Caco-2 (cell line): ENCODE measurements at regions not wholly inside any gene's neighbourhood (a gene's known extent, or its start where the extent isn't known, plus 50 kb on each side); places are given as distances from the start of the nearest gene placed in this dataset.
"Not testable (repeated sequence)": the region's sequence is repeated elsewhere in the genome, so short reads cannot be mapped to it uniquely, and the experiment has no call there.

Experiments
- BruUV-seq: library from RNA; stranded (reverse); fragments of 400-500 nt; replicated peaks from 2 replicates; lab custom pipeline; 2021; lab: Mats Ljungman, UMichigan
- CTCF ChIA-PET: fragments of 300-600 bp; sonication (Branson Sonifier 250); formaldehyde crosslinking; loops from one replicate; lab custom pipeline; 2022; ENCODE audit warnings: antibody characterized with exemption; lab: Charles Lee
- POLR2A ChIA-PET: fragments of 300-600 bp; sonication (Branson Sonifier 250); formaldehyde crosslinking; loops from one replicate; lab custom pipeline; 2022; ENCODE audit warnings: antibody characterized with exemption; lab: Charles Lee
- DNase-seq, 2 experiments: peaks; one replicate each; pipeline versions ENCODE4 v3.0.0 to v3.0.0-alpha.2; 2020 to 2022
- H3K27me3 ChIP-seq: replicated peaks from 2 replicates; pipeline ENCODE4 v1.6.0; 2011; ENCODE audit warnings: low read length; ENCODE audit not compliant: control insufficient read depth, insufficient read depth
- H3K36me3 ChIP-seq: 2 replicates; pipeline ENCODE4 v1.5.1; 2011; ENCODE audit warnings: low read length; ENCODE audit not compliant: control insufficient read depth, insufficient read depth
- H3K4me1 ChIP-seq: fragments of 250-450 bp; sonication (Bioruptor Pico); 2 replicates; pipeline ENCODE4 v1.5.1; 2020; ENCODE audit warnings: mild to moderate bottlenecking
- H3K4me3 ChIP-seq: 2 replicates; pipeline ENCODE4 v1.5.1; 2011; ENCODE audit warnings: low read depth, mild to moderate bottlenecking, control low read depth, low read length
- H3K9me3 ChIP-seq: fragments of 250-450 bp; sonication (Bioruptor Pico); 2 replicates; pipeline ENCODE4 v1.5.1; 2020; ENCODE audit warnings: mild to moderate bottlenecking, moderate library complexity
- H3K27ac Mint-ChIP-seq: one replicate; pipeline ENCODE4 v1.8.0; 2022; ENCODE audit warnings: mixed read lengths; ENCODE audit not compliant: unreplicated experiment
- H3K27me3 Mint-ChIP-seq: one replicate; pipeline ENCODE4 v1.8.0; 2022; ENCODE audit warnings: mixed read lengths; ENCODE audit not compliant: insufficient read depth, unreplicated experiment
- H3K36me3 Mint-ChIP-seq: one replicate; pipeline ENCODE4 v1.8.0; 2022; ENCODE audit warnings: mild to moderate bottlenecking, mixed read lengths; ENCODE audit not compliant: insufficient read depth, unreplicated experiment
- H3K4me1 Mint-ChIP-seq: one replicate; pipeline ENCODE4 v1.8.0; 2022; ENCODE audit warnings: low read depth, mixed read lengths; ENCODE audit not compliant: unreplicated experiment
- H3K4me3 Mint-ChIP-seq: one replicate; pipeline ENCODE4 v1.8.0; 2022; ENCODE audit warnings: mild to moderate bottlenecking, moderate library complexity, mixed read lengths; ENCODE audit not compliant: unreplicated experiment
- H3K9me3 Mint-ChIP-seq: one replicate; pipeline ENCODE4 v1.8.0; 2022; ENCODE audit warnings: mixed read lengths; ENCODE audit not compliant: unreplicated experiment
- intact Hi-C: fragments of 100-400 bp; cut with micrococcal nuclease; formaldehyde crosslinking; loops from one replicate; pipeline ENCODE4 v1.10.0; 2022; ENCODE audit not compliant: unreplicated experiment

DNA sequence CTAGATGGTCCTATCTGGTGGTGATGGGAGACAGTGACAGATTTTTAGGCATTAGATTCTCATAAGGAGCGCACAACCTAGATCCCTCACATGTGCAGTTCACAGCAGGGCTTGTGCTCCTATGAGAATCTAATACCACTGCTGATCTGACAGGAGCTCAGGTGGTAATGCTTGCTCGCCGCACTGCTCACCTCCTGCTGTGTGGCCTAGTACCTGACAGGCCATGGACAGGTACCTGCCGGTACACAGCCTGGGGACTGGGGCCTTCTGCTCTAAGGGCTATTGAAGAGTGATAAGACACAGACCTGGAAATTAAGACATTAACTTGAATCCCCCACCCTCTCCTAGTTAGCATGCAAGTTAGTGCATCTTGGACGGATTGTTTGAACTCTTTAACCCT, 64.4 kb downstream of the KLRB1 start:
- H3K4me3 ChIP-seq, POLR2A ChIA-PET, CTCF ChIA-PET: not testable (repeated sequence)

DNA sequence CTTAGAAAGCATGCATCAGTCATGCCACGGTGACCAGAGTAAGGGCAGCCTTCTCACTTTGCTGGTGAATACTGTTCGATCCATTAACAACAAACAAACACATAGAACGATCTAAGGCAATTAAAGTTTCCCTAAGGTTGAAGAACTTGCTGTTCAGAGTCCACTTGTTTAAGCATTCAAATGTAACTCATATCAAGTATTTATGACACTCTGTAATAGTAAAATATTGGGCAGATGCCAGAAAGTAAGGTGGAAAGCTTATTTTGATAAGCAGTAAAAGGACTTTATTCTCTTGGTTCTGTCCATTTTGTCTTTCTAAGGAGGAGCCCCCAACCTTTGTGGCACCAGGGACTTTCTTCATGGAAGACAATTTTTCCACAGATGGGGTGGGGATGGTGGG, 64.9 kb downstream of the KLRB1 start:
- H3K27ac Mint-ChIP-seq, POLR2A ChIA-PET, H3K36me3 ChIP-seq, H3K4me1 Mint-ChIP-seq, intact Hi-C loops, H3K9me3 ChIP-seq, H3K4me1 ChIP-seq, H3K27me3 Mint-ChIP-seq, CTCF ChIA-PET, BruUV-seq, H3K4me3 Mint-ChIP-seq, H3K4me3 ChIP-seq, H3K36me3 Mint-ChIP-seq, DNase-seq, H3K9me3 Mint-ChIP-seq, H3K27me3 ChIP-seq: not testable (repeated sequence)

More for the DNA sequence above, 64.4 kb downstream of the KLRB1 start:
- H3K4me3 Mint-ChIP-seq, H3K36me3 ChIP-seq, BruUV-seq, intact Hi-C loops, H3K4me1 Mint-ChIP-seq, H3K27me3 Mint-ChIP-seq, H3K4me1 ChIP-seq, H3K9me3 Mint-ChIP-seq, H3K9me3 ChIP-seq, H3K27ac Mint-ChIP-seq, H3K36me3 Mint-ChIP-seq, H3K27me3 ChIP-seq, DNase-seq: not testable (repeated sequence)

DNA sequence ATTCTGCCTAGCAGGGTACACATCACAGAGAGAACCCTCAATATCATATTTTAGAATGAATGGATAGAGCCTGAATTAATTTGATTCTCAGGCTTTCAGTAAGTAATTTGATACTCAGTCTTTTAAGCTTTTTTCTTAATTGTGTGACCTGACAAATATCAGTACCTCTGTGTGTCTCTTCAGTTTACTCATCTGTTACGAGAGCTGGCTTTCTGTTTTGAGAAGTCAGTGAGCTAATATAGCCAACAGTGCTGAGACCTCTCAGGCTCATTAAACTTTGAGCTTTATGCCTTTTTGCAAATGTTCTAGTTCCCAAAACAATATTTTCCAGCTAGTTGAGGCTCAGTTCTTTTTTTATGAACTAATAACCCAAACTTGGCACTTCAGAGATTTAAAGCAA, 91.8 kb downstream of the KLRB1 start:
- H3K4me1 ChIP-seq, POLR2A ChIA-PET, H3K36me3 Mint-ChIP-seq, BruUV-seq, H3K4me3 ChIP-seq, H3K4me1 Mint-ChIP-seq, H3K27ac Mint-ChIP-seq, H3K9me3 ChIP-seq, intact Hi-C loops, H3K9me3 Mint-ChIP-seq, H3K36me3 ChIP-seq, CTCF ChIA-PET, H3K27me3 ChIP-seq, DNase-seq, H3K4me3 Mint-ChIP-seq, H3K27me3 Mint-ChIP-seq: not testable (repeated sequence)

DNA sequence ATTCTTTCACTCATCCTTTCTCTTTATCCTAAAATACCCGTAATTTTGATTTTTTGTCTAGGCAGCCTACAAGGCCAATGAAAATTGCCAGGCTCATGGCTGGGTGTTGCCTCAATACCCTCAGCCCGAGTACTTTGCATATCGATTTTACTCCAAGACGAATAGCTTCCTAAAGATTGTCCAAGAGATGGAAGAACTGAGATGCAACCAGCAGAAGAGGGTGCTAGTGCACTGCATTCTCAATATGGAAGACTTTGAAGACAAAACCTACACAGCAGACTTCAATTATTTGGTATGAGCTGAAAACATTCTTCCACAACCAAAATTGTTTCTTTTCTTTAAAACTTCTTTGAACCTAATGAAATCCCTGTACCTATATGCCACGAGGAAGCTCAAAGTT, 95.0 kb downstream of the KLRB1 start:
- BruUV-seq, H3K36me3 Mint-ChIP-seq: not testable (repeated sequence)

DNA sequence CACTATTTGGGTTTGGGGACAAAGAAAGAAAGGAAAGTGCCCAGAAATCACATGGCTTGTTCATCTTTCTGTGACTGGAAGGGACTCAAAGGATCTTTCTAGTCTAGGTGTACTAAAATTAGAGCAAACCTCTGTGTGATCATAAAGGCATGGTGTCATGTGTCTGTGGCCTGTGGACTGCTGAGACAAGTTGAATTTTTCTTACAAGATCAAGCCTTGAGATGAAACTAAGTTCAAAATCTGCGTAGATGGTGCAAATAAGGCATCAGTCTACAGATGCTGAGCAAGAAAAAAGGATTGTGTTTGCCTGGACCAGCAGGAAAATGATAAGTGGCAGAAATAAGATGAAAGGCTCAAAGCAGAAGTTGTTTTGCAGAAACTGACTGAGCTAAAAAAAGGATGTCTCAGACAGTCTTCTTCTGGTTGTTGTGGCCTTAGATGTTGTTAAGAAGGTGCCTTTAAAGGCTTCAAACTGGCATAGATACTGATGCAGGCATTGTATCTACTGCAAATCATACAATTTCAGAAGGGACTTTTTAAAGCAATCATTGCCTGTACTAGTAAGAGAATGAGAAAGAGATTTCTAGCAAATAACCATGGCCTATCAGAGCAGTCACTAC, 97.2 kb downstream of the KLRB1 start:
- H3K4me3 ChIP-seq, POLR2A ChIA-PET, H3K4me1 Mint-ChIP-seq, H3K4me1 ChIP-seq, DNase-seq, H3K36me3 ChIP-seq, BruUV-seq, CTCF ChIA-PET, H3K27me3 ChIP-seq, H3K27me3 Mint-ChIP-seq, H3K4me3 Mint-ChIP-seq, H3K9me3 Mint-ChIP-seq, H3K27ac Mint-ChIP-seq, H3K36me3 Mint-ChIP-seq, intact Hi-C loops, H3K9me3 ChIP-seq: not testable (repeated sequence)

More for the DNA sequence above, 95.0 kb downstream of the KLRB1 start:
- H3K9me3 Mint-ChIP-seq, H3K36me3 ChIP-seq, intact Hi-C loops, POLR2A ChIA-PET, H3K27me3 ChIP-seq, H3K27ac Mint-ChIP-seq, H3K4me3 Mint-ChIP-seq, H3K4me3 ChIP-seq, H3K9me3 ChIP-seq, H3K4me1 Mint-ChIP-seq, DNase-seq, CTCF ChIA-PET, H3K27me3 Mint-ChIP-seq, H3K4me1 ChIP-seq: not testable (repeated sequence)
